Astrocyte (in vitro differentiated cells and primary cell): ENCODE measurements at regions not wholly inside any gene's neighbourhood (a gene's known extent, or its start where the extent isn't known, plus 50 kb on each side); places are given as distances from the start of the nearest gene placed in this dataset.

Experiments used
- DNase-seq: peaks from one replicate; pipeline ENCODE4 v3.0.0-alpha.2; 2010; ENCODE audit warnings: low read depth
- FAIRE-seq: peaks from 2 replicates; lab custom pipeline; 2011; peaks lifted over from hg19 to GRCh38; lab: Jason Lieb, UNC
- H2AFZ ChIP-seq: 2 replicates; pipeline ENCODE4 v1.6.0; 2012; ENCODE audit warnings: low read depth, low read length, inconsistent platforms
- H3K27ac ChIP-seq: 2 replicates; pipeline ENCODE4 v1.5.1; 2011; ENCODE audit warnings: low read depth, low read length, inconsistent platforms
- H3K27me3 ChIP-seq: 2 replicates; pipeline ENCODE4 v1.6.0; 2011; ENCODE audit warnings: low read length, inconsistent platforms; ENCODE audit not compliant: insufficient read depth
- H3K36me3 ChIP-seq: 2 replicates; pipeline ENCODE4 v1.5.1; 2011; ENCODE audit warnings: low read length, inconsistent platforms; ENCODE audit not compliant: insufficient read depth
- H3K4me1 ChIP-seq: 2 replicates; pipeline ENCODE4 v1.5.1; 2011; ENCODE audit warnings: low read length, inconsistent platforms; ENCODE audit not compliant: insufficient read depth
- H3K4me2 ChIP-seq: 2 replicates; pipeline ENCODE4 v1.6.0; 2012; ENCODE audit warnings: low read length, inconsistent platforms
- H3K4me3 ChIP-seq: 2 replicates; pipeline ENCODE4 v1.5.1; 2011; ENCODE audit warnings: low read depth, mild to moderate bottlenecking, low read length, inconsistent platforms; ENCODE audit not compliant: insufficient read depth
- H3K79me2 ChIP-seq: 2 replicates; pipeline ENCODE4 v1.6.0; 2012; ENCODE audit warnings: mild to moderate bottlenecking, low read length, inconsistent platforms; ENCODE audit not compliant: insufficient read depth
- H3K9ac ChIP-seq: 2 replicates; pipeline ENCODE4 v1.6.0; 2012; ENCODE audit warnings: mild to moderate bottlenecking, low read length, inconsistent platforms
- H3K9me3 ChIP-seq: 2 replicates; pipeline ENCODE4 v1.5.1; 2012; ENCODE audit warnings: low read depth, mild to moderate bottlenecking, low read length, inconsistent platforms; ENCODE audit not compliant: insufficient read depth
- H4K20me1 ChIP-seq: 2 replicates; pipeline ENCODE4 v1.6.0; 2012; ENCODE audit warnings: low read length, inconsistent platforms; ENCODE audit not compliant: insufficient read depth
- H3K27ac Mint-ChIP-seq: one replicate; pipeline ENCODE4 v1.8.0; 2021; ENCODE audit warnings: mild to moderate bottlenecking, mixed read lengths; ENCODE audit not compliant: unreplicated experiment
- H3K27me3 Mint-ChIP-seq: one replicate; pipeline ENCODE4 v1.8.0; 2021; ENCODE audit warnings: low read depth, mixed read lengths; ENCODE audit not compliant: unreplicated experiment
- H3K36me3 Mint-ChIP-seq: one replicate; pipeline ENCODE4 v1.8.0; 2021; ENCODE audit warnings: low read depth, mixed read lengths; ENCODE audit not compliant: unreplicated experiment
- H3K4me1 Mint-ChIP-seq: one replicate; pipeline ENCODE4 v1.8.0; 2021; ENCODE audit warnings: low read depth, mixed read lengths; ENCODE audit not compliant: unreplicated experiment
- H3K4me3 Mint-ChIP-seq: one replicate; pipeline ENCODE4 v1.8.0; 2021; ENCODE audit warnings: mild to moderate bottlenecking, moderate library complexity, mixed read lengths; ENCODE audit not compliant: unreplicated experiment
- H3K9me3 Mint-ChIP-seq: one replicate; pipeline ENCODE4 v1.8.0; 2021; ENCODE audit warnings: mild to moderate bottlenecking, mixed read lengths; ENCODE audit not compliant: unreplicated experiment
- EZH2 ChIP-seq: IDR thresholded peaks from 2 replicates; pipeline ENCODE4 v1.6.1; 2012; ENCODE audit warnings: mild to moderate bottlenecking, low read length, inconsistent platforms; ENCODE audit not compliant: insufficient read depth
- TF ChIP-seq, protein P1 (sequence below): IDR thresholded peaks from 2 replicates; pipeline ENCODE4 v1.5.1; 2011; ENCODE audit warnings: low read depth, mild to moderate bottlenecking, inconsistent platforms, low read length, moderate library complexity; ENCODE audit not compliant: insufficient read depth

- Mint-ChIP-seq H3K27me3 (no peaks in the 10 kb centered on the region), H3K4me3 (no peak overlapping the region), H3K27ac (no peak overlapping the region), H3K9me3 (peaks cover 2% of the 10 kb centered on the region), H3K36me3 (peaks cover 2% of the 10 kb centered on the region), H3K4me1 (no peaks in the 10 kb centered on the region)
- TF ChIP-seq EZH2: no peak
- TF ChIP-seq, protein P1, sequence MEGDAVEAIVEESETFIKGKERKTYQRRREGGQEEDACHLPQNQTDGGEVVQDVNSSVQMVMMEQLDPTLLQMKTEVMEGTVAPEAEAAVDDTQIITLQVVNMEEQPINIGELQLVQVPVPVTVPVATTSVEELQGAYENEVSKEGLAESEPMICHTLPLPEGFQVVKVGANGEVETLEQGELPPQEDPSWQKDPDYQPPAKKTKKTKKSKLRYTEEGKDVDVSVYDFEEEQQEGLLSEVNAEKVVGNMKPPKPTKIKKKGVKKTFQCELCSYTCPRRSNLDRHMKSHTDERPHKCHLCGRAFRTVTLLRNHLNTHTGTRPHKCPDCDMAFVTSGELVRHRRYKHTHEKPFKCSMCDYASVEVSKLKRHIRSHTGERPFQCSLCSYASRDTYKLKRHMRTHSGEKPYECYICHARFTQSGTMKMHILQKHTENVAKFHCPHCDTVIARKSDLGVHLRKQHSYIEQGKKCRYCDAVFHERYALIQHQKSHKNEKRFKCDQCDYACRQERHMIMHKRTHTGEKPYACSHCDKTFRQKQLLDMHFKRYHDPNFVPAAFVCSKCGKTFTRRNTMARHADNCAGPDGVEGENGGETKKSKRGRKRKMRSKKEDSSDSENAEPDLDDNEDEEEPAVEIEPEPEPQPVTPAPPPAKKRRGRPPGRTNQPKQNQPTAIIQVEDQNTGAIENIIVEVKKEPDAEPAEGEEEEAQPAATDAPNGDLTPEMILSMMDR: no peak
- no peaks in the 10 kb centered on the region for H3K4me1 ChIP-seq
- no peak overlapping the region for H3K4me3 ChIP-seq
- no peaks in the 10 kb centered on the region for H4K20me1 ChIP-seq
- no peak overlapping the region for H3K27ac ChIP-seq
- no peak overlapping the region for H3K9ac ChIP-seq
- H3K79me2 ChIP-seq: no peaks in the 10 kb centered on the region
- H2AFZ ChIP-seq: no peak overlapping the region
- no peaks in the 10 kb centered on the region for H3K36me3 ChIP-seq
- H3K9me3 ChIP-seq: no peaks in the 10 kb centered on the region
- peak; percentile 27 for DNase-seq
- FAIRE-seq: no peak
- no peaks in the 10 kb centered on the region for H3K27me3 ChIP-seq
- H3K4me2 ChIP-seq: no peak overlapping the region
These were observed 85.4 kb upstream of the SUCLG2 start for GRCh38 chr3:67739851-67740250.

DNA sequence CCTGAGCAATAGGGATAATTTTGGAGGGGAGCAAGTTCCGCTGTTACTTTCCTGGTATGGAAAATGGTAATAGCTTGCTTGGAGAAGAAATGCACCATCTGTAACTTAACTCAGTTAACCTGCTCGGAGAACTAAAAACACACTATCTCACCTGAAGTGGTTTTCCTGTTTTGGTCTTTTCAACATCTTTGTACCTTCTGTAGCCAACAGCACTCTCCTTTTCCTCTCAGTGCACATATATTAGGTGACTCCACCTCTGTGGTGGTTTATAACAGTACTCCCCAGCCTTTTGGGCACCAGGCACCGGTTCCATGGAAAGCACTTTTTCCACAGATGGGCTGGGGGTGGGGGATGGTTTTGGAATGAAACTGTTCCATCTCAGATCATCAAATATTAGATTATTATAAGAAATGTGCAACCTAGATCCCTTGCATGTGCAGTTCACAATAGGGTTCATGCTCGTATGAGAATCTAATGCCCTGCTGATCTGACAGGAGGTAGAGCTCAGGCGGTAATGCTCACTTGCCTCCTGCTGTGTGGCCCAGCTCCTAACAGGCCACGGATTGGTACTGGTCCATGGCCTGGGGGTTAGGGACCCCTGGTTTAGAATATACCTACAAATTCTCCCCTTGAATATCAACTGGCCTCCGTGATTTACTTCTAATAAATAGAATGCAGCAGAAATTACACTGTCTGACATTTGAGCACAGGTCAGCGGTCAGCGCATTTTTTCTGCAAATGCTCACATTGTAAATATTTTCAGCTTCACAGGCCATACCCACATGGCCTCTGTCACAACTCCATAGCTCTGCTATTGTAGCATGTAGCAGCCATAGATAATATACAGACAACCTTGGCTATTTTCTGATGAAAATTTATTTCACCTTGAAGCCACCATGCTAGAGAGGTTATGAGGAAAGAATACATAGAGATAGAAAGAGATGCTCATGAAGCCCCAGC lies 83.8 kb upstream of the SUCLG2 start:
- no peaks in the 10 kb centered on the region for H3K27me3 Mint-ChIP-seq

More for the DNA sequence above, 83.8 kb upstream of the SUCLG2 start:
- DNase-seq: no peak
- Mint-ChIP-seq H3K36me3 (peaks cover 2% of the 10 kb centered on the region), H3K27ac (no peak overlapping the region), H3K4me3 (no peak overlapping the region), H3K4me1 (no peaks in the 10 kb centered on the region), H3K9me3 (peaks cover 4% of the 10 kb centered on the region)
- Histone ChIP-seq H3K9me3 (no peaks in the 10 kb centered on the region), H3K36me3 (no peaks in the 10 kb centered on the region), H3K27me3 (no peaks in the 10 kb centered on the region), H3K4me2 (no peak overlapping the region), H3K4me3 (no peak overlapping the region), H3K4me1 (no peaks in the 10 kb centered on the region), H4K20me1 (no peaks in the 10 kb centered on the region), H2AFZ (no peak overlapping the region), H3K27ac (no peak overlapping the region), H3K9ac (no peak overlapping the region), H3K79me2 (no peaks in the 10 kb centered on the region)
- FAIRE-seq: no peak
- no peak for TF ChIP-seq EZH2
- TF ChIP-seq, protein P1: no peak
